GM12891 (cell line): ENCODE measurements at regions not wholly inside any gene's neighbourhood (a gene's known extent, or its start where the extent isn't known, plus 50 kb on each side); places are given as distances from the start of the nearest gene placed in this dataset.

Experiments used
- PAX5 ChIP-seq: IDR thresholded peaks from 2 replicates; pipeline ENCODE4 v1.6.1; 2011; ENCODE audit warnings: low read length, moderate library complexity, mild to moderate bottlenecking; ENCODE audit not compliant: insufficient read depth, severe bottlenecking
- POLR2A ChIP-seq: IDR thresholded peaks from 2 replicates; pipeline ENCODE4 v1.6.1; 2011; ENCODE audit warnings: low read depth, low read length, control low read depth
- POLR2AphosphoS5 ChIP-seq: IDR thresholded peaks from 2 replicates; pipeline ENCODE4 v1.6.1; 2011; ENCODE audit warnings: low read depth, low read length, control low read depth
- POU2F2 ChIP-seq: IDR thresholded peaks from 2 replicates; pipeline ENCODE4 v1.6.1; 2011; ENCODE audit warnings: low read depth, mild to moderate bottlenecking, control low read depth, low read length, moderate library complexity
- SPI1 ChIP-seq: IDR thresholded peaks from 2 replicates; pipeline ENCODE4 v1.6.1; 2011; ENCODE audit warnings: low read depth, low read length, control low read depth
- TAF1 ChIP-seq: IDR thresholded peaks from 2 replicates; pipeline ENCODE4 v1.6.1; 2011; ENCODE audit warnings: low read depth, low read length, control low read depth

GRCh38 chr17:12386225-12386624, 279.5 kb upstream of the MYOCD start:
- TF ChIP-seq SPI1 (no peak), POLR2A (no peak), POLR2AphosphoS5 (no peak), TAF1 (no peak), PAX5 (no peak), POU2F2 (no peak)
